ENCODE measurements at regions not wholly inside any gene's neighbourhood (a gene's known extent, or its start where the extent isn't known, plus 50 kb on each side); places are given as distances from the start of the nearest gene placed in this dataset.
"Not testable (repeated sequence)": the region's sequence is repeated elsewhere in the genome, so short reads cannot be mapped to it uniquely, and the experiment has no call there.

DNA sequence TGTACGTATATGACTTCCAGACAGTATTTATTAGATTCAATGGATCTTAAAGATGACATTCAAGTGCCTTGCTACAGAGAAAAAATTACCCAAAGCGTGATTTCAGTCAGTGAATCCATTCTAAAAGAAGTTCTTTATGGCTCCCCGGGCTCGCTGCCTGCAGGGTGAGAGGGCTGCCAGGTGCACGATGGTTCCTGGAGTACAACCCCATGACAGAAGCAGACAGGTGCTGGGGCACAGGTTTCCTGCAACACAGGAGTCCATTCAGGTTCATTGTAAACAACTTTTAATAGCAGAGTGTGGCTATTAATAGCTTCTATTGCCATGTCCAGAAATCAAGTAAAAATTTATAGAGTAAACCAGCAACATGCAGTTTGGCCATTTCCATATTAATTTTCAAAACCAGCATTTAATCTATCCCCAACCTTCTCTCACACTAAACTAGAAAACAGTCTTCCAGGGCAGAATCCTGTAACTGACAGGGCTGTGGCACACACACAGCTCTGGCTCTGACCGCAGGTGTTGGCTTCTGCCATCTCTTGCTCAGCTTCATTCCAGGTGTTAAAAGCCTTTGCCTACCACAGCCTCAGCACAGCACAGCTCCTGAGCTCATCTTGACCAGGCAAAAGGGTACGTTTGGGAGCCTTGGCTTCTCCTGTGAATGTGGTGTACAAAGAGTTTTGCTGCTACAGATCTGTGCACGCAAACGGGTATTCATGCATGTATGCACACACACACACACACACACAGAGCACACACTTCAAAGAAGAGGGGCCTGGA is 185.9 kb downstream of the MEX3B start:
- DNase-seq: no peak

DNA sequence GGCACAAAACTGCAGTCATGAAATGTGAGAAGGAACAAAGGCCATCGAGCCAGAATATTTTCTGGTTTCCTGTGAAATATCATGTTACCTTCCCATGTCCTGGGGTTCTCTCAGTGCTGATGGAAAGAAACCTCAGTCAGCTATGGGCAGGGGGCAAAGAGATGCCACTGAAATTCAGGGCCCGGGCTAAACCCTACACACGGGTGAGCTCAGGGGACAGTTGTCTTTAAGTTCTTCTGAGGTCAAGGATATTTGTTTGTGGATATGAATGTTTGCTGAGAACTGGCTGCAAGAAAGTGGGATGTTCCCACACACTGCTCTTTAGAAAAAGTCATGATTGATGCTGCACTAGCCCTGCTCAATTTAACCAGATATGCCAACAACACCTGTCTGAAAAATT is 187.2 kb downstream of the MEX3B start:
- no peak for DNase-seq

DNA sequence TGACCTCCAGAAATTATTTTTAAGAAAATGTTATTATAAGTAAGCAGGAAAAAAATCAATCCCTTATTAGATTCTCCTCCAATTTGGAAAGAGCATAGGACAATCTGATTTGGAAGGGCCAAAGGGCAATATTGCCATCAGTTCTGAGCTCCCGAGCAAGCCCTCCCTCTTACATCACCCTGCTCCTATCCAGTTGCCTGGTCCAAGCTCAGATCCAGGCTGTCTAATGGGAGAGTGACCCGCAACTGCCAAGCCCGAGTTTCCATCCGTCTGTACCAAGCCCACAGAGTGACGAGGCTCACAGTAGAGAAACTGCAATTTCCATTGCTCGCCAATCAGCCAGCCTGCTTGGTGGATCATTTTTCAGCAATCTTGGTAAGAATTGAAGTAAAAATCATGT is 187.7 kb downstream of the MEX3B start:
- DNase-seq: no peak

DNA sequence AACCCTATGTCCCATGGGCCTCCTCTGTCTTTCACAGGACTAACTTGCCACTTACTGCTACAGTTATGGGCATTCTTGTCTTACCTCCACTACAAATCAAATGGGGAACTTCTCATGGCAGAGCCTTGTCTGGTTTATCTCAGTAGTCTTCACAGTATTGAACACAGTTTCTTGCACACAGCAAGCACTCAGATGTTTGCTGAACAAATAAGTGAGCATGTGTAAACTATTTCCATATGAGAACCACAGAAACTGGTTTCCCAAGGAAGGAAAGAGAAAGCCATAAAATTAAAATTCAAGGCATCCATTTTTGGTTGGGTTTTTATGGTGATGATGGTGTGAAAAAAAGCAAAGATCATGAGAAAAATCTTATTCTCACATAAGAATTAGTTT is 189.2 kb downstream of the MEX3B start:
- no peak for DNase-seq

DNA sequence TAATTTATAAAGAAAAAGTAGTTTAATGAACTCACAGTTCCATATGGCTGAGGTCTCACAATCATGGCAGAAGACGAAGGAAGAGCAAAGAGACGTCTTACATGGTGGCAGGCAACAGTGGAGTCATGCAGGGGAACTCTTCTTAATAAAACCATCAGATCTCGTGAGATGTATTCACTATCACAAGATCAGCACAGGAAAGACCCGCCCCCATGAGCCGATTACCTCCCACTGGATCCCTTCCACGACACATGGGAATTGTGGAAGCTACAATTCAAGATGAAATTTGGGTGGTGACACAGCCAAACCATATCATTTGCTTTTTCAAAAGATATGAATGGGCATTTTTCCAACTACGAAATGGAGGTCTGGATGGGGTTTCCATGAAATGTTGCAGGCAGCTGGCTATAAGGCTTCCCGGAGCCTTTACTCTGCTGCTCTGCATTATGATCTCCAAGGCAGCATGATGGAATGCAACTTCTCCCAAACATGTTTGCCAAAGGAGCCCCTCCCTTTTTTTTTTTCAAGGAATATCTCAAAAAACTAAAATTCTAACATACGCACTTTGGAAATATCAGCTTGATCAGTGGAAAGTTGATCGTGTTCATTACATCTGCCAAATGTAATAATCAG is 189.7 kb downstream of the MEX3B start:
- no peak for DNase-seq

DNA sequence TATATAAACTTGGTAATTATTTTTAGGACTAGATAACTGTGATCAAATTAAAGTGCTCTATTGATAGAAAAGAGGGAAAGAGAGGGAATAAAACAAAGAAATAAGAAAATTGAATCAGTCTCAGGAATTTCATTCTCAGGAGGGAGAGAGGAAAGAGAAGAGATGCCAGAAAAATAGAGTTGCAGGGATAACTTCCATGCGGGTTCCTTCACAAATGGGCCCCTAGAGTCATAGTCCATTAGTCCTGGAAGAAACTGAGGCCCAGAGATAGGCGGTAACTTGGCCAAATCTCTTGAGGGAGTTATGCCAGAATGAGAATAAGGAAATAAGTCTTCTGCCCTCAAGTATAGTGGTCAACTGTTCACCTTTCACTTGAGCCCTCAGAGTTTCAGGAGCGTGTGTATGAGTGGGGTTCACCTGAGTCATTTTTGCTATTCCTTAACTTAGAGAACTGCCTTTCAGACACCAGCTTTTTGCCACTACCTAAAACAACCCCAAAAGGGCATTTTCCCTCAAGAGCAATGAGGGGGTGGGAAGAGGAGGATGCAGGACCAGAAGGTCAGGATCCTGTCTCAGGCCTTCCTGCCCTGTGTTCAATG is 192.6 kb downstream of the MEX3B start:
- DNase-seq: no peak

DNA sequence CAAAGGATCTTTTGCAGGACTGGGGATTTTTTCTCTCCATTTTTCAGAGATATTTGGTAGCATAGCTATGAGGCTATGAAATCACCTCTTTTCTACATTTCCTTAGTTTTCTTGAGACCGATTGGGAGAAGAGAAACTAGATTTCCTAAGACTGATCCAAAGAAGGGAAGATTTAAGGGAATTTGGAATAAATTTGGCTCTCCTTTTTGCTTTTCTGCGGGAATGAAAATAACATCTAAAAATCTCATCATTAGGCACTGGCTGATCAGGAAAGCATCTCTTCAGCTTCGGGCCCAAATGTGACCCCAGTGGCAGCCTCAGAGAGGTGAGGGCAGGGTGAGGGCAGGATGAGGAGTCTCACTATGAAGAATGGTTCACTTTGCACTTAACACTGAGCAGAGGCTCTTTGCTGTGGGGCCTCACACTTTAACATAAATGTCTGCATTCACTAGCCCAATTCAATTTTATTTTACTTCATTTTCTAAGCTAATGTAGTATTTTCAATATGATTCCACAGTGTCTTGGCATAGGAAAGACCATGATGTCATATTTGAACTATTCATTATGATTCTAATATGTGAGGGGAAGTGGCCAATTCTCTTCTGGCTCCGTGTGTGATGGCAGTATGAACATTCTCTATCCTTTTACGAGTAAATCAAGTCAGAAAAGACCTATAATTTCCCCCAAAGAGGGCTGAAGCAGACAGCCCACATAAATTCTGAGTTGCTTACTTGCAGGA is 193.2 kb downstream of the MEX3B start:
- DNase-seq: no peak

DNA sequence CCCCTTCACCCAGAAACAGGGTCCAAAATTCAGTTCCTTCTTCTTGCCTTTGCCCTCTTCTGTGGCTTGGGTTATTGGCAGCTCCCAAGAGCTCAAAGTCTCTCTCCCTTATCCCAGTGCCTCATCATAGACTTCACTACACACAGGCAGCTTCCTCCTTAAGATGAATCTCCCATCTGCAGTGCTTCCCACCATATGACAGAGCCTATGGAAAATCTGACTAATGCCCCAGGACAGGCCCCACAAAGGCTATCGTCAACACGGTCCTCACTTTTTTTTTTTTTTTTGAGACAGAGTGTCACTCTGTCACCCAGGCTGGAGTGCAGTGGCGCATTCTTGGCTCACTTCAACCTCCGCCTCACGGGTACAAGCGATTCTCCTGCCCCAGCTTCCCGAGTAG is 194.1 kb downstream of the MEX3B start:
- DNase-seq: no peak

DNA sequence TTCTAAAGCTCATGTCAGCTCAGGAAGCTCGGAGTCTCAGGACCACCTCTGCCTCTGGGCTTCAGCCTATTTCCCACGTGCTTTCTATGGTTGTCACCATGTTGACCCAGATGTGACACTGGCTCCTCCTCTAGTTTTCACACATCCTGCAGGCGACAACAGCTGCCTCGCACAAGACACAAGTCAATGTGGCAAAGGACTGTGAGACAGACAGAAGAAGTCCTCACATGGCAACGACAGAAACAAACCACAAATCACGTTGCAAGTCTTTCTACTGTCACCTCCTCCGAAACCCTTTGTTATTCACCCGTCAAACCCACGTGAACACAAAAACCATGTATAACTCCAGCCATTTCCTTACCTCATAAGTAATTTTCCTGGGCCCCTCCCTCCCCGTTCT is 194.5 kb downstream of the MEX3B start:
- no peak for DNase-seq

DNA sequence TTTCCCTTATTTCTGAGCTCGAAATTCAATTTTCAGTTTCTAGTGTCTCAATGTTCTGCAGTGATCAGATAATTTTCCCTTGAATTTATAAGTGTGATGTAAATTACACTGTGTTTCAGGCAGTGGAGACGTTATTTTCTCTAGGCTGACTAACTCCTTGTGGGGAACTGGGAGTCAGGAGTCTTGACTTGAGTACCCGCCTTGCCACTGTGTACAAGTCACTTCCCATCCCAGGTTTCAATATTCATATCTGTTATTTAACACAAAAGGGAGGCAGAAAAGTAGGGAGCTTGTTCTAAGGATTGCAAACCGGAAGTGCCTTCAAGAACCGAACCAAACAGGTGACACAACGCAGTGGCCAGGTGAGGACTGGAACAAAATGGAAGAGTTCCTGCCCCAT is 196.5 kb downstream of the MEX3B start:
- no peak for DNase-seq

DNA sequence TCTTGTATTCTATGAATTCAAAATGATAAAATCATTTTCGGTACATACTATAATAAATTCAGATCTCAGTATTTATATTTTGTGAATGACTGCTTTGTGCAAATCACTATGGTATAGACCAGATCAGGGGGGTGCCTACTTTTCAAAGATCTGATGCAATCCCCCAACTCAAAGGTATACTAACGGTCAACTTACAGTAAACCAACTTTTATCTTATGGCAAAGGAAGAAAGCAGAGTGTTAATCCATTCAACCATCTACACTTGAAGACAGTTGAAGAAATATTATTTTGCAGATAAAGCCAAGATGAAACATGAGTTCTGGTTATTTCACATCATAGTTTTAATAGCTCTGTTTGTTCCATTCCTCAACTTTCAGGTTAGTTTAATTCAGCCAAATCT is 197.1 kb downstream of the MEX3B start:
- no peak for DNase-seq

DNA sequence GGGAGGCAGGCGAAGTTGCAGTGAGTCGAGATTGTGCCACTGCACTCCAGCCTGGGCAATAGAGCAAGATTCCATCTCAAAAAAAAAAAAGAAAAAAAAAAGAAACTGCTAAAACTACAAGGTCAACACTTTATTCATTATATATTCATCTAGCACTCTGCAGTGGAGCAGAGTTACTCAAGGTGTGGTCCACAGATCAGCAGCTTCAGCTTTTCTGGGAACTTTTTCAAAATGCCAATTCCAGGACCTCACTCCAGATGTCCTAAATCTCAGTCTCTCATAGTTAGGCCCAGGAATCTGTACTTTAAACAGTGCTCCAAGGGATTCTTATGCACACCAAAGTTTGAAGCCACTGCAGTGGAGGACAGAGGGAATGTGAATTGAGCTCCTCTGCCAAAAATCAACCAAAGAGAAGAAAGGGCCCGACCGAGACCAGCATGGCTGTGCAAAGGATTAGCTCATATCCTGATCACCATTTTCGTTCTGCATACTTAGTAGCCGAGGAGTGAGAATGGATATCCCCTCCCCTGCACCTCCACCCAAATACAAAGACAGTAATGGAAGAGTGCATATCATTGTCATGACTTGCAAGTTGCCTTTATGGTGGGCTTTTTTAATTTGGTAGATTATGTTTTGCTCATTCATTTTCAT is 201.9 kb downstream of the MEX3B start:
- DNase-seq: no peak

DNA sequence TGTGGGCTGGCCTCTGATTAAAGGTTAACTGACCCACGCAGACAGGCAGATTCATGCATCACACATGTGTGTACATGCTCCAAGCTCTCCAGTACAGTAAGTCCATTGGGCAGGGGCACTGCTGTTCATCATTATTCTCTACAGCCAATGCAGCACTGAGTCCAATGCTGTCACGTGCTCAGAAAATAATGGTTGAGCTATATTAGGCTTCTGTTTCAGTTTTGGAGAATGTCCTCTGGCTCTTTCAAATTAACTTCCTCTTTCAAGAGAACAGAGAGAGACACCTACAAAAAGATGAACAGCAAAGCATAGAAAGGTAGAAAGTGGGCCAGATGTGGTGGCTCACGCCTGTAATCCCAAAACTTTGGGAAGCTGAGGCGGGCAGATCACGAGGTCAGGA is 202.6 kb downstream of the MEX3B start:
- DNase-seq: peak; percentile 6

DNA sequence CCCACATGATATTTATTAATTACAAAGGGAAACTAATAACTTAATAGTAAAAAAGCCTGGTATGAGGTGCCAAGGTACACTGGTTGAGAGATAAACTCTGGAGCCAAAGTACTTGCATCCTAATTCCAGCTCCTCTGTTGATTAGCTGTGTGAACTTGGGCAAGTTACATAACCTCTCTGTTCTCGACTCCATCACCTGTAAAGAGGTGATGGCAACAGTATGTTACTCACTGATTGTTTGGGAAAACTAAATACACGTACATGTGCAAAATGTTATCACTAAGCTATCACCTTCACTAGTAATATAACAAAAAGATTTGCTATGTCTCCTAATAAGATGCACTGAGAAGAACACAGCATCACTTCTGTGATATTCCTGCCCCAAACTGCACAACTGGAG is 206.4 kb downstream of the MEX3B start:
- no peak for DNase-seq

DNA sequence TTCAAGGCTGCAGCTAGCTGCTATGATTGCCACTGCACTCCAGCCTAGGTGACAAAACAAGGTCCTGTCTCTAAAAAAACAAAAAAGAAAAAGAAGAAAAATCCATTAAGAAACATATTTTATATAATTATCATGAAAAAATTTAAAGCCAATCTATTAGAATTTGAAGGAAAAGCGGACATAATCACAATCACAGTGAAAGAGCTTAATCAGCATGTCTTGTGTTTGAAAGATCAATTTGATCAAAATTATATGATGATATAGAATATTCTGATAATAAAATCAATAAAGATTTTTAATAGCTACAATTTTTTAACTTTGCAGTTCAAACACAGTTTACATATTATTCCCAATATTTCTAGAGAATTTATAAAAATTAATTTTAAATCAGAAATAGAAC is 210.1 kb downstream of the MEX3B start:
- DNase-seq: no peak

DNA sequence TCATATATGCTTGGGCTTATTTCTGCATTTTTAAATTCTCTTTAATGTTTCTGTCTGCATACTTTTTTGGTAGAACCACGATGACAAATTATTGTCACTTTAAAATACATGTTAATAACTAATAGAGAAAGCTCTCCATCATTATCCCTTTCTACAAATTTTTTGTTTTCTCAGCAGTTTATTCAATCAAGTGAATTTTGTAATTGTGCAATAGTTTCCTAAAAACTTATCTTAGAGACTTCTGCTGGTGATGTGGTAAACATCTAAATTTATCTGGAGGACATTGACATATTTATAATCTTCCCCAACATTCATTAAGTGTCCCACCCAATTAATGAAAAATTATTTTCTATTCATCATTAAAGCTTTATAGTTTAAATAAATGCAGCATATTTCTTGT is 215.3 kb downstream of the MEX3B start:
- no peak for DNase-seq

DNA sequence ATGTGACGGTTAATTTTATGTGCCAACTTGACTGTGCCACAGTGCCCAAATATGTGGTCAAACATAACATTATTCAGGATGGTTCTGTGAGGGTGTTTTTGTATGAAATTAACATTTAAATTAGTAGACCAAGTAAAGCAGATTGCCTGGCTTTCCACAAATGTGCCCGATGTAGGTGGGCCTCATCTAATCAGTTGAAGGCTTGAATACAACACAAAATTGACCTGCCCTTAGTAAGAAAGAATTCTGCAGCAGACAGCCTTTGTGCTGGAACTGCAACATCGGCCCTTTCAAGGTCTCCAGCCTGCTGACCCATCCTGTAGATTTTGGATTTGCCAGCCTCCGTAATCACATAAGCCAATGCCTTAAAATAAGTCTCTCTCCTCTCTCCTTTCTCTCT is 215.9 kb downstream of the MEX3B start:
- DNase-seq: no peak

DNA sequence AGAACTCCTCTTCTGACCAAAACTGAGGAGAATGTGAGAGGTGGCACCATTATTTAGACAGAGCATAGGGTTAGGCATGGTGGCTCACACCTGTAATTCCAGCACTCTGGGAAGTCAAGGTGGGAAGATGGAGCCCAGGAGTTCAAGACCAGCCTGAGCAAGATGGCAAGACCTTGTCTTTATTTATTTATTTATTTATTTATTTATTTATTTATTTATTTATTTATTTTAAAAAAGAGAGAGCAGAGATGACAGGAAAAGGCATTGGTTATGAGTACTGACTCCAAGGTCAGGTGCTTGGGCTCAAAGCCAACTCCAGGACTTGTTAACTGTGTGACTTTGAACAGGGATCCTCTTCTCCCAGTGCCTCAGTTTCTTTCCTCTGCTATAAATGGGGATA is 217.7 kb downstream of the MEX3B start:
- no peak for DNase-seq

DNA sequence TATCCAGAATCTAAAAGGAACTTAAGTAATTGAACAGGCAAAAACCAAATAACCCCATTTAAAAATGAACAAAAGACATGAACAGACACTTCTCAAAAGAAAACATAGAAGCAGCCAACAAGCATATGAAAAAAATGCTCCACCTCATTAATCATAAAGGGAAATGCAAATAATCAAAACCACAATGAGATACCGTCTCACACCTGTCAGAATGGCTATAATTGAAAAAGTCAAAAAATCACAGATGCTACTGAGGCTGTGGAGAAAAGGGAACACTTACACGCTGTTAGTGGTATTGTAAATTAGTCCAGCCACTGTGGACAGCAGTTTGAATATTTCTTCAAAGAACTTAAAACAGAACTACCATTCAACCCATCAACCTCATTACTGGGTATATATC is 220.7 kb downstream of the MEX3B start:
- DNase-seq: no peak

DNA sequence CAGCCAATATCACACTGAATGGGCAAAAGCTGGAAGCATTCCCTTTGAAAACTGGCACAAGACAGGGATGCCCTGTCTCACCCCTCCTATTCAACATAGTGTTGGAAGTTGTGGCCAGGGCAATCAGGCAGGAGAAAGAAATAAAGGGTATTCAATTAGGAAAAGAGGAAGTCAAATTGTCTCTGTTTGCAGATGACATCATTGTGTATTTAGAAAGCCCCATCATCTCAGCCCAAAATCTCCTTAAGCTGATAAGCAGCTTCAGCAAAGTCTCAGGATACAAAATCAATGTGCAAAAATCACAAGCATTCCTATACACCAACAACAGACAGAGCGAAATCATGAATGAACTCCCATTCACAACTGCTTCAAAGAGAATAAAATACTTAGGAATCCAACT is 223.2 kb downstream of the MEX3B start:
- DNase-seq: not testable (repeated sequence)

DNA sequence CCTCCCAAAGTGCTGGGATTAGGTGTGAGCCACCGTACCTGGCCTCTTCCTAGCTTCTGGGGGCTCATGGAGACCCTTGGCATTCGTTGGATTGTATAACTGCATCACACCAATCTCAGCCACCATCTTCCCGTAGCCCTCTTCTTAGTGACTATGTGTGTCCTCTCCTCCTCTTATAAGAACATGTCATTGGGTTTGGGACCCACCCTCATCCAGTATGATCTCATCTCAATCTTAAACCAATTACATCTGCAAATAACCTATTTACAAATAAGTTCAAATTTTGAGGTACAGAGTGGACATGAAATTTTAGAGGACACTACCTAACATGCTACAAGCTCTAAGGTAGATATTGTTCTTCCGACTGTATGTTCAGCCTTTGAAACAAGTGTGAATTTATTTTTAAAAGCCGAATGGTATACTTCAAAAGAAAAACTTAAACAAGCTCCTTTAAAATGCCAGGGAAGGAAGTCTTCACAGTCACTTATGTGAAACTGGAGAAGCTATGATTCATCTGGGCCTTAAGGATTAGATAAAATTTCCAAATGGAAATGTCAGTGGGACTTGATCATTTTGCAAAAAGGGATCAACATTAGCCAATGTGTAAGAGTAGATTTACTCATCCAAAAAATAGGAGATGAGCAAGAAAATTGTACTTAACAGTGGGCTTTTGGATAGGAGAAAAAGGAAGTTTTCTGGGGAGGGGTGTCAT is 225.7 kb downstream of the MEX3B start:
- DNase-seq: no peak

DNA sequence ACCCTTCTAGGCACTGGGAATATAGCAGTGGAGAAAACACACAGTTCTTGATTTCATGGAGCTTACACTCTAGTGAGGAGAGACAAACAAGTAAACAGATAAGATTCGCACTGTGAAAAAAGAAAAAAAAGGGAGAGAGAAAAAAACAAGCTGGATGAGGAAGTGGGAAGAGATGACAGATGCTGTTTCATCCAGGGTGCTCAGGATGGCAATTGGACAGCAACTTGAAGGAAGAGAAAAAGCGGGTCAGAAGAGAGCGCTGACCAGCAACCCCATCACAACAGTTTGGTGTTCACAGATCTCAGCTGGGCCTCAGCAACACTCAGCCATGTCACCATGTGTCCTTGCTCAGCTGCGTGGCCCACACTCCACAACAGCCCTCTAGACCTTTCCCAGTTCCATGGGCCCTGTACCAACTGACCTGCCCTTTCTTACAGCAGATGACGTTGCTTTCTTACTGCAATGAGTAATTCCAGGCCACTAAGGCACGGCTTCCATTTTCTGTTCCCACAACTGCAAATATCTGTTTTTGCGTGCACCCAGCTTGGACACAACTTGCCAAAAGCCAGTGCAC is 230.8 kb downstream of the MEX3B start:
- DNase-seq: no peak
